Omental fat pad (tissue), 3 donors: ENCODE measurements at regions not wholly inside any gene's neighbourhood (a gene's known extent, or its start where the extent isn't known, plus 50 kb on each side); places are given as distances from the start of the nearest gene placed in this dataset.
"Not testable (repeated sequence)": the region's sequence is repeated elsewhere in the genome, so short reads cannot be mapped to it uniquely, and the experiment has no call there.

ENCODE experiments used
- ATAC-seq: fragments of 150-250 bp; one replicate; pipeline ENCODE4 v1.9.1; 2016; ENCODE audit warnings: mild to moderate bottlenecking, moderate library complexity; ENCODE audit not compliant: low FRiP score
- DNase-seq: peaks from one replicate; pipeline ENCODE4 v3.0.0-alpha.2; 2019; ENCODE audit warnings: low spot score
- TF ChIP-seq, protein P1 (sequence below), 3 donors: fragments of 450-650 bp; IDR thresholded peaks; one replicate each; pipeline ENCODE4 v1.5.1; 2016 to 2017; ENCODE audit warnings: antibody characterized with exemption in 3 of 3, mild to moderate bottlenecking in 3 of 3, moderate library complexity in 2 of 3

DNA sequence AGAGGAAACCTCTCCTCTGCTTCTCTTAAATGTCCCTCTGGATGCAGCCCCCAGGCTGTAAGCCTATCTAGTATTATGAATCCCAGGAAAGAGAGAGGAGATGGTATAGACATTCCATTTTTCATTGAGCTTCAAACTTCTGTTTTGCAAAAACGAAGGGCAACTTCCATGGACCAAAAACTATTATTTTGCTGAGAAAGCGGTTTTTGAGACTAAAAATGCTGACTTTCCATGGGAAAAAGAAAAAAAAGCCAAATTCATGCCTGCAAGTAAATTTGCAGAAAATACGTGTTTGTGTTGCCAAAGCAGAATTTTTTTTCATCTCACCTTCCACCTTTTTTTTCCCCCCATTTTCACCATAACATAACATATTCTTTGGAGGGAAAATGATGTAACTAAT lies 272.5 kb upstream of the CELF4 start:
- TF ChIP-seq, protein P1, sequence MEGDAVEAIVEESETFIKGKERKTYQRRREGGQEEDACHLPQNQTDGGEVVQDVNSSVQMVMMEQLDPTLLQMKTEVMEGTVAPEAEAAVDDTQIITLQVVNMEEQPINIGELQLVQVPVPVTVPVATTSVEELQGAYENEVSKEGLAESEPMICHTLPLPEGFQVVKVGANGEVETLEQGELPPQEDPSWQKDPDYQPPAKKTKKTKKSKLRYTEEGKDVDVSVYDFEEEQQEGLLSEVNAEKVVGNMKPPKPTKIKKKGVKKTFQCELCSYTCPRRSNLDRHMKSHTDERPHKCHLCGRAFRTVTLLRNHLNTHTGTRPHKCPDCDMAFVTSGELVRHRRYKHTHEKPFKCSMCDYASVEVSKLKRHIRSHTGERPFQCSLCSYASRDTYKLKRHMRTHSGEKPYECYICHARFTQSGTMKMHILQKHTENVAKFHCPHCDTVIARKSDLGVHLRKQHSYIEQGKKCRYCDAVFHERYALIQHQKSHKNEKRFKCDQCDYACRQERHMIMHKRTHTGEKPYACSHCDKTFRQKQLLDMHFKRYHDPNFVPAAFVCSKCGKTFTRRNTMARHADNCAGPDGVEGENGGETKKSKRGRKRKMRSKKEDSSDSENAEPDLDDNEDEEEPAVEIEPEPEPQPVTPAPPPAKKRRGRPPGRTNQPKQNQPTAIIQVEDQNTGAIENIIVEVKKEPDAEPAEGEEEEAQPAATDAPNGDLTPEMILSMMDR (IDR thresholded peaks at IDR 0.05) = no peak
- ATAC-seq = no peak

DNA sequence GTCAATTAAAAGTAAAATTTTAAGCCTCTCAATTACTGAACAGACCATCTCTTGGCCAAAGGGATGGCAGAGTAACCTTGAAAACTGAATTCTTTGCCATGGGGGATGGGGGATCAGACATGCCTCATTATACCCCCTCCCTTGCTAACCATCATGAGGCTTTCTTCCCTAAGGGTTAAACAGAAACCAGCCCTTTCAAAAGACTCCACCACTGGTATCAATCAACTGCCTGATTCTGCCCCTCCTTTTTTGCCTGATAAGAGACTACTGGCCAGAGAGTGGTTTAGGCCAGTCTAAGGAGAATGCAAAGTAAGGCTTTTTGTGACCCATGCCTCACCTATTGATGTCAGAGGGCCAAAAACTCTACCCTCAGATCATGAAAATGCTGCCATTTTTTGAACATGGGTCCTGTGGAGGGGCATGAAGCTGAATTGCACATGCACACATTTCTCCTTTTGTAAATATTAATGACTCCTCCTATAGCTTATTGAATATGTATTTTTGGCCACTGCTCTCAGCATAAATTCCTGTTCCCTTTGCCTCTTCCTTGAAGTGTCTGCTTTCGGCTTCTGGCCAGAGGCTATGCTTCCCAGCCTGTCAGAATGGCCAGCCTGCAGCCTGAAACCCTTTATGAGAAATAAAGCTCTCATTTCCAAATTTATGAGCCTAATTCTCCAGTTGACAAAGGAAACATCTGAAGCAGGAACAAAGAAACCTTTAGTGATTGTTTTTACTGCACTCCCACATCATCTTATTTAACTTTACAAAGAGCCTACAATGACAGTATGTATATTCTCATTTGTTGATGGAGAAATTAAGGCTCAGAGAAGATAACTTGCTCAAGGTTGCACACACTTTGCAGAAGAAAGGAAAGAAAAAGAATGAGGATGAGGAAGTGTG lies 270.7 kb upstream of the CELF4 start:
- DNase-seq = no peak
- no peak for ATAC-seq
- TF ChIP-seq, protein P1 (IDR thresholded peaks at IDR 0.05) = no peak

More for the DNA sequence above, 272.5 kb upstream of the CELF4 start:
- no peak for DNase-seq

DNA sequence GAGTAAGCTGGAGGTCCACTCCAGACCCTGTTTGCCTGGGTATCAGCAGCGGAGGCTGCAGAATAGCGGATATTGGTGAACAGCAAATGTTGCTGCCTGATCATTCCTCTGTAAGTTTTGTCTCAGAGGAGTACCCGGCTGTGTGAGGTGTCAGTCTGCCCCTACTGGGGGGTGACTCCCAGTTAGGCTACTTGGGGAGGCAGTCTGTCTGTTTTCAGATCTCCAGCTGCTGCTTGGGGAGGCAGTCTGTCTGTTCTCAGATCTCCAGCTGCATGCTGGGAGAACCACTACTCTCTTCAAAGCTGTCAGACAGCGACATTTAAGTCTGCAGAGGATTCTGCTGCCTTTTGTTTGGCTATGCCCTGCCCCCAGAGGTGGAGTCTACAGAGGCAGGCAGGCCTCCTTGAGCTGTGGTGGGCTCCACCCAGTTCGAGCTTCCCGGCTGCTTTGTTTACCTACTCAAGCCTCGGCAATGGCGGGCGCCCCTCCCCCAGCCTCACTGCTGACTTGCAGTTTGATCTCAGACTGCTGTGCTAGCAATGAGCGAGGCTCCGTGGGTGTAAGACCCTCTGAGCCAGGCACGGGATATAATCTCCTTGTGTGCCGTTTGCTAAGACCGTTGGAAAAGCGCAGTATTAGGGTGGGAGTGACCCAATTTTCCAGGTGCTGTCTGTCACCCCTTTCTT lies 266.6 kb upstream of the CELF4 start:
- not testable (repeated sequence) for DNase-seq, ATAC-seq

DNA sequence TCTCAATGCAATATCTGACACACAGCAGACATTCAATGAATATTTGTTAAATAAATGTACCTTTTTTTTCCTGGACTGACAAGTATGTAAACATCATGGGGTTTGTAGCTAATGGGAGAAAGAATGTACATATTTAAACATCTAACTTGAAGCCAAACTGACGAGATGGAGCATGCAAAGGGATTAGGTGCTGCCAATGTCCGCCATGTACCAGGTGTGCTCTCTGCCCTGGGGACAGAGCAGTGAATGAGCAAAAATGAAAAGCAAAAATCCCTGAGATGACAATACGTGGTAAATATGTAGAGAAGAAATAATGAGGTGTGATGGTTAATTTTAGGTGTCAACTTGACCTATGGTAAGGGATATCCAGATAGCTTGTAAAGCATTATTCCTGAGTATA lies 247.4 kb upstream of the CELF4 start:
- ATAC-seq (no peak), DNase-seq (no peak)
- TF ChIP-seq, protein P1 (IDR thresholded peaks at IDR 0.05) = no peak

DNA sequence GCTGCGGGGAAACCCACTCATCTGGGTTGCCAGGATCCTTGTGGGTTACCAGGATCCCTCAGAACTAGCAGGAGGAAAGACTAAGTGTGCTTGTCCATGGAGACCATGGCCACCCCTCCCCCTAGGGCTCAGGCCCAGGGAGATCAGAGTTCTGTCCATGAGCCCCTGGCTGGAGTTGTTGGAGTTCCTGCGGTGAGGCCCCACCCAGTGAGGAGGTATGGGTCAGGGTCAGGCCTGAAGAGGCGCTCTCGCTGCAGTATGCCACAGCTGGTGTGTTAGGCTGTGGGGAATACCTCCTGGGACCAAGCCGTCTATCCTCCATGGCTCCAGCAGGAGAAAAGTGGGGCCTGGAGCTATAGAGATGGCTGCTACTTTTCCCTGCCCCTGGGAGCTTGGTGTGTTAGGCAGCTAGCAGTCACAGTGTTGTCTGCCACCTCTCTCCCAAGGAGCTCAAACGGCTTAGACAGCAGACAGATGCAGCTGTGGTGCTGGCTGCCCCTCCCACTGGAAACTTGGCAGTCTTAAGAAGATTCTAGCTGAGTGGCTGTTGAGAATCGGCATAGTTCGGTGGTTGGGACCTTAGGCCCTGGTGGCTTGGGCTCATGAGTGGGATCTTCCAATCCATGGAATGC lies 240.3 kb upstream of the CELF4 start:
- ATAC-seq = no peak
- TF ChIP-seq, protein P1 (IDR thresholded peaks at IDR 0.05) = no peak
- no peak for DNase-seq

DNA sequence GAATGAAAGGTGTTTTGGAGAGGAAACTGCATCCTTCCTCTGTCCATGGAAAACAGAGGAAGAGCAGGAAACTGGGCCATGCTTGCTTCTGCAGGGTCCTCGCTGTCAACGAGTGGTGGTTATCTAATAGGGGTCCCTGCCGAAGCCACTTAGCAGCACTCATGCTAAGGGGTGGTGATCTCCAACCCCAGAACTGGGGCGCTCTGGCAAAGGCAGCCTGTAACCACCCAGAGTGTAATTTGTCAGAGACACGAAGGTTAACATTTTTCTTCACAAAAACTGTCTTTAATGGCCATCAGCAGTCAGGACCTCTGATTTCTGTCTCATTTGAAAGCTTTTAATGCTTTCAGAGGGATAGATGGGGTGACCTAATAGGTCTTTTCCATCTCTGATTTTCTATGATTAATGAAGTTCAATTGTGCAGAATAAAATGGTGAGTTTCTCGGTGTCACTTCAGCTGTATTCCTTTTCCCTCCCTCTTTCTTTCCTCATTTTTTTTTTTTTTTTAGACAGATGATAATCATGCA lies 231.3 kb upstream of the CELF4 start:
- TF ChIP-seq, protein P1 (IDR thresholded peaks at IDR 0.05) = no peak
- ATAC-seq (no peak), DNase-seq (no peak)

DNA sequence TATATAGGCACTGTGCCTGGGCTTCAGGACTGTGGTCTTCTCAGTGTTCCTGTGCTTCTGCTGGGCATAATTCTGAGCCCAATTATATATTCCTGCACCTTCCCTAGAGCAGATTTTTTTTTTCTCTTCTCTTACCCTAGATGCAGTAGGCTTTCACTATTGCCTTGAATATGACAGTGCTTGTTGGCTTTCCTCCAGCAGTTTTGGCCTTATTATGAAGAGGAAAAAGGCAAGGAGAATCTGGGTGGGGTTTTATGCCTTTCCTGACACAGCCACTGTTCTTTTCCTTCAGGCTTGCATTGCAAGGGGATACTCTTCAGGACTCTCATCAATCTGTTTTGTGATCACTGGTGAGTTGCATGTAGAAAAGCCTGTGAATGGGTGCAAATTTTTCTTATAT lies 221.9 kb upstream of the CELF4 start:
- no peak for ATAC-seq
- TF ChIP-seq, protein P1 (IDR thresholded peaks at IDR 0.05) = no peak
- DNase-seq = no peak
